Fibroblast of the aortic adventitia (primary cell): ENCODE measurements at regions not wholly inside any gene's neighbourhood (a gene's known extent, or its start where the extent isn't known, plus 50 kb on each side); places are given as distances from the start of the nearest gene placed in this dataset.
A peak's percentile ranks its signal among the peaks of the same experiment; 100 is the strongest.

Experiments
- DNase-seq: peaks from one replicate; pipeline ENCODE4 v3.0.0-alpha.2; 2010; ENCODE audit warnings: low read depth
- H3K4me3 ChIP-seq: 2 replicates; pipeline ENCODE4 v1.5.1; 2011; ENCODE audit warnings: low read depth, mild to moderate bottlenecking, control low read depth, low read length, moderate library complexity
- TF ChIP-seq, protein P1 (sequence below): IDR thresholded peaks from 2 replicates; pipeline ENCODE4 v1.5.1; 2011; ENCODE audit warnings: mild to moderate bottlenecking, low read length, control low read depth, inconsistent platforms; ENCODE audit not compliant: insufficient read depth

DNA sequence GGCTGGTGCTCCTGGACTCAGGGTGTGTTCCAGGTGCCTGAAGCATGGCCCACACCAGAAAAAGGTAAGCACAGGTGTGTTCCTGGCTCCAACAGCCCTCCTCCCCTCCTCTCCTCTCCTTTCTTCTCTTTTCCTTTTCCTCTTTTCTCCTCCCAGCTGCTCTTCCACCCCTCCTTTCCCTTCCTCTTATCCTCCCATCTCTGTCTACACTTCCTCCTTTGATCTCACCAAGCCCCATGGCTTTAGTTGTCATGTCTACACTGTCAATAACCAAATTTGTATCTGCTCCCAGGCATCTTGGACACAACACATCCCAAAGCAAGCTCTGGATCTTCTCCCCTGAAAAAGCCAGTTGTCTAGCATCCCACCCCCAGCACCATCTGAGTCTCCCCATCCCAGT, 56.7 kb upstream of the LAPTM5 start:
- no peak for DNase-seq
- H3K4me3 ChIP-seq, result no peak overlapping the region
- TF ChIP-seq, protein P1, sequence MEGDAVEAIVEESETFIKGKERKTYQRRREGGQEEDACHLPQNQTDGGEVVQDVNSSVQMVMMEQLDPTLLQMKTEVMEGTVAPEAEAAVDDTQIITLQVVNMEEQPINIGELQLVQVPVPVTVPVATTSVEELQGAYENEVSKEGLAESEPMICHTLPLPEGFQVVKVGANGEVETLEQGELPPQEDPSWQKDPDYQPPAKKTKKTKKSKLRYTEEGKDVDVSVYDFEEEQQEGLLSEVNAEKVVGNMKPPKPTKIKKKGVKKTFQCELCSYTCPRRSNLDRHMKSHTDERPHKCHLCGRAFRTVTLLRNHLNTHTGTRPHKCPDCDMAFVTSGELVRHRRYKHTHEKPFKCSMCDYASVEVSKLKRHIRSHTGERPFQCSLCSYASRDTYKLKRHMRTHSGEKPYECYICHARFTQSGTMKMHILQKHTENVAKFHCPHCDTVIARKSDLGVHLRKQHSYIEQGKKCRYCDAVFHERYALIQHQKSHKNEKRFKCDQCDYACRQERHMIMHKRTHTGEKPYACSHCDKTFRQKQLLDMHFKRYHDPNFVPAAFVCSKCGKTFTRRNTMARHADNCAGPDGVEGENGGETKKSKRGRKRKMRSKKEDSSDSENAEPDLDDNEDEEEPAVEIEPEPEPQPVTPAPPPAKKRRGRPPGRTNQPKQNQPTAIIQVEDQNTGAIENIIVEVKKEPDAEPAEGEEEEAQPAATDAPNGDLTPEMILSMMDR, result no peak

DNA sequence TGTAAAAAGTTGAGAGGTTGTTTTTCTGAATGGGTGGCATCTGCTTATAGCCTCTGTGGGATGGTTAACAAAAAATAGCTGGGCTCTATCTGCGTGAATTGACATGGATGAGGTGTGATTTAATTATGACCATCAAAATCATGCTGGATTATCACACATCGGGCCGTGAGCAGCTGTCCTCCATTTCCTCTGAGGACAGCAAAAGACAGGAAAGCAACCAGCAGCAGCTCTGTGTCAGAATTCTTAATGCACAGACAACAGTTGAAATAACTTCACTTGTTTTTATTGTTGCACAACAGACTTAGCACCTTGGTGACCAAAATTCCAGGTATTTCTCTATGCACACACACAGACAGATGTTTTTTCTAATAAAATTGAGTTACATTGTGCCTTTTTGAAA, 54.5 kb upstream of the LAPTM5 start:
- no peak overlapping the region for H3K4me3 ChIP-seq
- TF ChIP-seq, protein P1, result no peak
- DNase-seq, result no peak

DNA sequence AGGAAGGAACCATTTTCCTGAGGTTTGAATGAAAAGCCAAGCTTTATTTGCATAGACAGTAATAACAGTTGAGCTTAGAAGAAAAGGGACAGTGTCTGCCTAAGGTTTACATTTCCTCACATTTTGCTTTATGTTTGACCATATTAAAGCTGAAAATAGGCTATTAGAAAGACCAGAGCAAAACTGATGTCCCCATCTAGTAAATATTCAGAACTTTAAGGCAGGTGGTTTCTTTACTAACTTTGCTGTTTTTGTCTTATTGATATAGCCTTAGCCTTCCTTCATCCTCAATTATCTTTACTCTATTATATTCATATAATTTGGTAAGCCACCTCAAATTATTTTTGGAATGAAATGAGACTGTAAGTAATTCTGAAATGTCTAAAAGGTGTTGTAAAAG, 53.6 kb upstream of the LAPTM5 start:
- DNase-seq, result no peak
- no peak overlapping the region for H3K4me3 ChIP-seq
- TF ChIP-seq, protein P1, result no peak

DNA sequence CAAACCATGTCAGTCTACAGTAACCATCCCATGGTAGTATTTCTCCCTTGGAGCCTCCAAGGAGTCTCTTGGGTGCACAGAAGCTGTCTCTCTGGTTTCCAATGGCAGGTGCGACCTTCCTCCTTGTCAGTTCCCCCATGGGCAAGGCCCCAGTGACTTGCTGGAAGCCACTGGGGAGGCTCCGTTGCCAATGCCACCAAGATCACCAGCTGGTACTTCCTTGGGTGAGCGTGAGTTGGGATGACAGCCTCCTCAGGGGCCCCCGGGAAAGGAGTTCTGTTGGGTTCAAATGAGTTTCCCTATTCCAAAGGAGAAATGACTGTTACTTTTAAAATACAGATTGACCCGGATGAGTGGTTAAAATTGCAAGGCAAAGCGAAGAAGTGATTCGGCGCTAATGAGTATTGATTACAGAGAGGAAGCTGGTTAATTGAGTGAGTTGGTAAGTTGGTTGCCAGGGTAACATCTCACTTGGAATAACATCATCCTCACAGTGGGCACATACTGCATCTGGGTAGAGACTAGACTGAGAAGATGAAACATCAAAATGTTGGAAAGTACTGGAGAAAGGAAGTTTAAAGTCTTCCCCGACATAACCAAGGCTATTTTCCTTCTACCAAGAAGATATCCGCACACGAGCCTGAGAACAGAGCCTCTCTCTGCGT, 53.0 kb upstream of the LAPTM5 start:
- H3K4me3 ChIP-seq, result no peak overlapping the region
- no peak for DNase-seq
- TF ChIP-seq, protein P1, result no peak

DNA sequence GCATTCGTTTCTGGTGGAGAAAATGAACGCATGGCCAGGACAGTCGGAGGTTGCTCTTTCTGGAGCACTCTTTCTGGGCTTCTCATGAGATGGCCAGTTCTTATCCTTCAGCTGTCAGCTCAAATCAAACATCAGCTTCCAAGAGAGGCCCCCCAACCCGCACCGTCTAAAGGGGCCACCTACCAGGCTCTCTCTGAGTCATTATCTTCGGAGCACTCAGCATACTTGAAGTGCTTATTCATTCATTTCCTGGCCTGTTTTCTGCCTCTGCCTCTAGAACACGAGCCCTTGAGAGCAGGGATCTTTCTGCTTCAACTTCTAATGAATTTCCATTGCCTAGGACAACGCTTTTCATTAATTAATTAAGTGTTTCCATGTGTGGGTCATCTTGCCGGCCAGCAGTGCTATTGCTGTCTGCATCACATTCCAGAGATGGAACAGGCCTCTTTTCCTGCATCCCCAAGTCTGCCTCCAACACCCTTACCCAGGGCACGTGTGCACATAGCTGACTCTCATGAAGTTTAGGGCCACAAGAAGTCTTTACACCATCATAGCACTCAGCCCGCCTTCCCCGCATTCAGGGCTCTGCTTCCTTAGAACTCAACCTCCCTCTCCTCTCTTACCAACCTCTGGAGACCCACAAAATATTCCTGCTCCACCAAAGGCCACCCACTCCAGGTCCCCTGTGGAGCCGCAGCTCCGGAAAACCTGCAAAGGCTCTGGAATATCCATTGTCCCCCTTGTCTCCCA, 52.1 kb upstream of the LAPTM5 start:
- TF ChIP-seq, protein P1, result no peak
- no peak overlapping the region for H3K4me3 ChIP-seq
- peak; percentile 76 for DNase-seq

DNA sequence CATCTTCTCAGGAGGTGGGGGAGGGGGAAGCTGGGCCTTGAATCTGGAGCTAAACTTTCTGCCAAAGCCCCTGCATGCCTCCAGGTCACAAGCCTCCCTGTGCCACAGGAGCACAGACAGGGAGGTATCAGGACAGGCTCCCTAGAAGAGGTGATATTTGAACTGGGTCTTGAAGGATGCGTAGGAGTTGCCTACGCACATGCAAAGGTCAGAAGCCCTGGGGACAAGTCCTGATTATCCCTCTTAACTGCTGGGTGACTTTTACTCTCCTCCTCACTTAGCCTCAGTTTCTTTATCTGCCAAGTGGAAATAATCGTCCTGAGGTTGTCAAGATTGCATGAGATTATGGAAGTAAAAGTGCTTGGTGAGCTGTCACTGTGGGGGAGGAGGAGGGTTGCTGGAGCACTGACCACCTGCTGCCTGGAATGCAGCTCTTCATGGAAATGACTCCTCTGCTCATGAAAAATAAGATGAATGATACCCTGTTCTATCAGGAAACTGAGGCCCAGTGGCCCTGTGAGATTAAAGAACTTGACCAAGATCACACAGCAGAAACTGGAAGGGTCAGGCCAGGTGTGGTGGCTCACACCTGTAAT, 50.6 kb upstream of the LAPTM5 start:
- TF ChIP-seq, protein P1, result no peak
- H3K4me3 ChIP-seq, result no peak overlapping the region
- DNase-seq, result no peak
